ENCODE measurements at regions not wholly inside any gene's neighbourhood (a gene's known extent, or its start where the extent isn't known, plus 50 kb on each side); places are given as distances from the start of the nearest gene placed in this dataset.

DNA sequence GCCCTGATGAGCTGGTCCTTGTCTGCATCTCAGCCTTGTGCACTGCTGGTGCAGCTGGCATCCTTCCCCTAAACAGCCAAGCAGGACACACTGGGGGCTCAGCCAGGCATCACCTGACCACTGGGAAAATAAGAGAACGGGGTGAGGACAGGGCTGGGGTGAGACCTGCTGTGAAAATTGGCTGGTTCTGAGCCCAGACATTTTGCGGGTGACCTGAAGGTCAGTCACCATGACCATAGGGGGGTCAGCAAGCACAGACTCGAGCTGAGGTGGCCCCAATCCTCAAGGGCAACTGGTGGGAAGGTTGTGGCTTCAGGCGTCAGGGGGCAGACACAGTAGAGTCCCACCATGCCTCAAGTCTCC, 144.9 kb upstream of the TWIST2 start:
- intact Hi-C loops (cut with DNase I) = no loop called here
- Histone ChIP-seq H3K27ac (no peak overlapping the region), H3K27me3 (no peaks in the 10 kb centered on the region), H3K9me3 (no peaks in the 10 kb centered on the region), H3K4me1 (no peaks in the 10 kb centered on the region), H3K36me3 (no peaks in the 10 kb centered on the region), H3K4me3 (no peak overlapping the region)
- no peak for TF ChIP-seq CTCF (IDR thresholded peaks at IDR 0.05)
- DNase-seq = no peak
- no peak for ATAC-seq
- no peak for FAIRE-seq
- 57 to 73% methylated on average over 4 of the region's 4 CpGs for WGBS, 2 donors

DNA sequence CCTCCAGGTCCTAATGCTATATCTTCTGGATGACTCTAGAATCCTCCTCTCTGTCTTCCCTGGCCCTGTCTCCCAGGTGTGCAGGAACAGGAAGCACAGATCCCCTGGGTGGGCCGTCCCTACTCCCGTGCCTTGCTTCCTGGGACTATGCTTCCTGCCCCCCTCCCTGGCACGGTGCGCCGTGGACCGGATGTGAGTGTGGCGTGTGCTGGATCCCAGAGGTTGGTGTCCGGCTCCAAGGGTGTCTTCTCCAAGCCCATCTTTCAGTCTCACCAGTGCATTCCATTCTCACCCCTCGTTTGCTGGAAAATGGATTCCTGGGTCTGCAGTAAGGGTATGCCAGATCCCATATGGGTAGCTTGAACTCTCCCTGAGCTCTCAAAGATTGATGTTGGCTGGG, 144.4 kb upstream of the TWIST2 start:
- Histone ChIP-seq H3K27me3 (no peaks in the 10 kb centered on the region), H3K4me3 (no peak overlapping the region), H3K4me1 (no peaks in the 10 kb centered on the region), H3K36me3 (no peaks in the 10 kb centered on the region), H3K9me3 (no peaks in the 10 kb centered on the region), H3K27ac (no peak overlapping the region)
- WGBS, 2 donors = 66 to 75% methylated on average over 4 to 9 of the region's 9 CpGs
- no peak for TF ChIP-seq CTCF (IDR thresholded peaks at IDR 0.05)
- no peak for ATAC-seq
- no peak for DNase-seq
- FAIRE-seq = no peak
- intact Hi-C loops (cut with DNase I) = no loop called here

GRCh38 chr2:238704471-238705225, 143.2 kb upstream of the TWIST2 start:
- H3K27me3 ChIP-seq = no peaks in the 10 kb centered on the region
- no peak for FAIRE-seq
- TF ChIP-seq CTCF (IDR thresholded peaks at IDR 0.05) = no peak
- no peak overlapping the region for H3K27ac ChIP-seq
- no peak for ATAC-seq
- 55 to 72% methylated on average over 11 of the region's 11 CpGs for WGBS, 2 donors
- intact Hi-C loops (cut with DNase I) = no loop called here
- no peaks in the 10 kb centered on the region for H3K9me3 ChIP-seq
- no peaks in the 10 kb centered on the region for H3K4me1 ChIP-seq
- no peaks in the 10 kb centered on the region for H3K36me3 ChIP-seq
- no peak overlapping the region for H3K4me3 ChIP-seq
- no peak for DNase-seq

- DNase-seq (no peak), FAIRE-seq (no peak)
- intact Hi-C loops (cut with DNase I) = no loop called here
Measured at GRCh38 chr2:238706163-238706562, 141.7 kb upstream of the TWIST2 start.

More at GRCh38 chr2:238706163-238706562, 141.7 kb upstream of the TWIST2 start:
- Histone ChIP-seq H3K4me1 (no peaks in the 10 kb centered on the region), H3K27ac (no peak overlapping the region), H3K27me3 (no peaks in the 10 kb centered on the region), H3K4me3 (no peak overlapping the region), H3K36me3 (no peaks in the 10 kb centered on the region), H3K9me3 (no peaks in the 10 kb centered on the region)
- 82 to 90% methylated on average over 8 of the region's 8 CpGs for WGBS, 2 donors
- no peak for TF ChIP-seq CTCF (IDR thresholded peaks at IDR 0.05)
- ATAC-seq = no peak

Data from pancreas (tissue), 10 donors.